Kidney (tissue), 13 donors: ENCODE measurements at regions not wholly inside any gene's neighbourhood (a gene's known extent, or its start where the extent isn't known, plus 50 kb on each side); places are given as distances from the start of the nearest gene placed in this dataset.

ENCODE experiments used
- DNase-seq, 5 donors: peaks; one replicate each; pipeline ENCODE4 v3.0.0-alpha.2; 2013 to 2020
- FAIRE-seq: peaks from 2 replicates; lab custom pipeline; 2012; peaks lifted over from hg19 to GRCh38; lab: Jason Lieb, UNC
- H3K27ac ChIP-seq, 2 donors: one replicate each; pipeline ENCODE4 v1.7.0; 2013; ENCODE audit warnings: low read depth in 2 of 2, low read length in 2 of 2, inconsistent platforms in 1 of 2
- H3K27me3 ChIP-seq: one replicate; pipeline ENCODE4 v1.7.1; 2013; ENCODE audit warnings: low read length, inconsistent platforms; ENCODE audit not compliant: control insufficient read depth, insufficient read depth
- H3K36me3 ChIP-seq, 3 donors: one replicate each; pipeline versions ENCODE4 v1.7.0 to v1.7.1; 2013; ENCODE audit warnings: low read length in 3 of 3, control low read depth in 1 of 3, inconsistent platforms in 1 of 3; ENCODE audit not compliant: insufficient read depth in 3 of 3, control insufficient read depth in 2 of 3
- H3K4me1 ChIP-seq, 3 donors: one replicate each; pipeline versions ENCODE4 v1.7.0 to v1.7.1; 2013; ENCODE audit warnings: low read length in 3 of 3, inconsistent platforms in 1 of 3, low read depth in 1 of 3; ENCODE audit not compliant: control insufficient read depth in 2 of 3, insufficient read depth in 2 of 3
- H3K4me3 ChIP-seq, 3 donors: one replicate each; pipeline versions ENCODE4 v1.7.0 to v1.8.1; 2013; ENCODE audit warnings: low read length in 3 of 3, control low read depth in 1 of 3, inconsistent platforms in 1 of 3
- H3K9ac ChIP-seq, 3 donors: one replicate each; pipeline versions ENCODE4 v1.7.0 to v1.7.1; 2013; ENCODE audit warnings: low read length in 3 of 3, control low read depth in 1 of 3, inconsistent platforms in 1 of 3
- H3K9me3 ChIP-seq, 3 donors: one replicate each; pipeline versions ENCODE4 v1.7.0 to v1.7.1; 2013; ENCODE audit warnings: low read length in 3 of 3, control low read depth in 1 of 3, inconsistent platforms in 1 of 3; ENCODE audit not compliant: control insufficient read depth in 2 of 3, insufficient read depth in 1 of 3
- intact Hi-C: fragments of 100-400 bp; cut with DNase I; formaldehyde crosslinking; loops from one replicate; pipeline ENCODE4 v1.11.1; 2022
- TF ChIP-seq, protein P1 (sequence below): IDR thresholded peaks from 3 replicates; pipeline ENCODE4 v1.5.1; 2012; ENCODE audit warnings: mild to moderate bottlenecking, moderate library complexity, borderline replicate concordance; ENCODE audit not compliant: insufficient read depth; ENCODE audit errors: extremely low read depth
- donor health status: control.
- donor health status: control.
- donor health status: control.
- donor health status: control.
- donor health status: control.
- donor health status: DM: yes; HTN: yes; CAD: no.
- donor health status: Normal renal cell carcinoma (clear cell type).

- TF ChIP-seq, protein P1, sequence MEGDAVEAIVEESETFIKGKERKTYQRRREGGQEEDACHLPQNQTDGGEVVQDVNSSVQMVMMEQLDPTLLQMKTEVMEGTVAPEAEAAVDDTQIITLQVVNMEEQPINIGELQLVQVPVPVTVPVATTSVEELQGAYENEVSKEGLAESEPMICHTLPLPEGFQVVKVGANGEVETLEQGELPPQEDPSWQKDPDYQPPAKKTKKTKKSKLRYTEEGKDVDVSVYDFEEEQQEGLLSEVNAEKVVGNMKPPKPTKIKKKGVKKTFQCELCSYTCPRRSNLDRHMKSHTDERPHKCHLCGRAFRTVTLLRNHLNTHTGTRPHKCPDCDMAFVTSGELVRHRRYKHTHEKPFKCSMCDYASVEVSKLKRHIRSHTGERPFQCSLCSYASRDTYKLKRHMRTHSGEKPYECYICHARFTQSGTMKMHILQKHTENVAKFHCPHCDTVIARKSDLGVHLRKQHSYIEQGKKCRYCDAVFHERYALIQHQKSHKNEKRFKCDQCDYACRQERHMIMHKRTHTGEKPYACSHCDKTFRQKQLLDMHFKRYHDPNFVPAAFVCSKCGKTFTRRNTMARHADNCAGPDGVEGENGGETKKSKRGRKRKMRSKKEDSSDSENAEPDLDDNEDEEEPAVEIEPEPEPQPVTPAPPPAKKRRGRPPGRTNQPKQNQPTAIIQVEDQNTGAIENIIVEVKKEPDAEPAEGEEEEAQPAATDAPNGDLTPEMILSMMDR: no peak
- no peaks in the 10 kb centered on the region for H3K4me1 ChIP-seq
- FAIRE-seq (no peak), DNase-seq (no peak)
- intact Hi-C loops: no loop called here
- H3K27me3 ChIP-seq: no peaks in the 10 kb centered on the region
- H3K27ac ChIP-seq: no peak overlapping the region
- no peak overlapping the region for H3K9ac ChIP-seq
- H3K4me3 ChIP-seq: no peak overlapping the region
- no peaks in the 10 kb centered on the region for H3K36me3 ChIP-seq
- H3K9me3 ChIP-seq: peaks cover 0 to 7% (median 5%) of the 10 kb centered on the region in 3 donors
These were observed 220.3 kb downstream of the SPATA31D1 start for GRCh38 chr9:82208741-82209450.

GRCh38 chr9:82209797-82210470 is 221.4 kb downstream of the SPATA31D1 start:
- H3K36me3 ChIP-seq: no peaks in the 10 kb centered on the region
- H3K4me1 ChIP-seq: no peaks in the 10 kb centered on the region
- peaks cover 0 to 7% (median 5%) of the 10 kb centered on the region in 3 donors for H3K9me3 ChIP-seq
- H3K9ac ChIP-seq: no peak overlapping the region
- TF ChIP-seq, protein P1: no peak
- DNase-seq: no peak
- H3K4me3 ChIP-seq: no peak overlapping the region
- FAIRE-seq: no peak
- intact Hi-C loops: no loop called here
- H3K27ac ChIP-seq: no peak overlapping the region
- H3K27me3 ChIP-seq: no peaks in the 10 kb centered on the region

- no peak overlapping the region for H3K27ac ChIP-seq
- H3K4me1 ChIP-seq: no peaks in the 10 kb centered on the region
- no peak overlapping the region for H3K4me3 ChIP-seq
- FAIRE-seq: no peak
- no peaks in the 10 kb centered on the region for H3K36me3 ChIP-seq
- no peak for DNase-seq
- TF ChIP-seq, protein P1: no peak
- peaks cover 0 to 7% (median 5%) of the 10 kb centered on the region in 3 donors for H3K9me3 ChIP-seq
- intact Hi-C loops: no loop called here
- H3K9ac ChIP-seq: no peak overlapping the region
- H3K27me3 ChIP-seq: no peaks in the 10 kb centered on the region
These were observed 224.3 kb downstream of the SPATA31D1 start for GRCh38 chr9:82212885-82213284.
